Stimulated activated CD8-positive, alpha-beta memory T cell treated with anti-CD3 and anti-CD28 coated beads, Interleukin-7, amount 100 ng/mL, for 1 hour (primary cell): ENCODE measurements at regions not wholly inside any gene's neighbourhood (a gene's known extent, or its start where the extent isn't known, plus 50 kb on each side); places are given as distances from the start of the nearest gene placed in this dataset.

Experiments used
- DNase-seq, 2 donors: peaks; one replicate each; pipeline ENCODE4 v3.0.0-alpha.2; 2020; ENCODE audit warnings: low read depth in 2 of 2

DNA sequence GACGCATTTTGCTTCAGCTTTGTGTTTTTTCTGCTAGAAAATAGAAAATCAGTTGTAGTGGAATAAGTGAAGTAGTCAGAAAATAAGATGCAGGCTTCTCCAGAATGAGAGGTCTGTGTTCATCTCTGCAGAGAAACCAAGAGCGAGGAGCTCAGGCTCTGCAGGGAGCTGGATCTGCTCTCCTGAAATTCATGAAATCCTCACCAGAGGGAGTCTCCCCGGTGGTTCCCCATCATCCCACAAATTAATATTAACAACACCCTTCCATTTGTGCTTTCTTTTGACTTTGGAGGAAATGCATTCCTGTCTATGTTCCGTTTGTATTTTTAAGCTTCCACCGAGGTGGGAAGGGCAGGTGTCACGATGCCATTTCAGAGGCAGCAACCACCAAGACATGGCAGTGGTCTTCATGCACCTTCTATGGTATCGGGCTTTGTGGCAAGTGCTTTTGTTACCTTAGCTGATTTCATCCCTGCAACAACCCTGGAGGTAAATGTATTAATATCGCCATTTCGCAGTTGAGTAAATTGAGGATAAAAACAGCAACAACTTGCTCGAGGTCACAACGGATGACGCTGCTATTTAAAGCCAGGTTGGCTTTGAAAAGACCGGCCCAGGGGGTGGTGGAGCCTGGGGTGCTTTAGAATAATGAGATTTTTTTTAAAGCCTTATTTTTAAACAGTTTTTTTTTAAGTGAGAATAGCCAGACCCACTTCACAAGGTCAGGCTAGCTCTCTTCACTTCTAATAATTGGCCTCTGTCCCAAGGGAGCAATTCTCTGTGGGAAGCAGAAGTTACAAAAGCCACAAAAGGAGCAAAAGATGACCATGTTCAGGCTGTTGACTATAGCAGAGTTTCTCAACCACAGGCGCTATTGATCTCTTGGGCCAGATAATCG is 367.6 kb upstream of the ERCC4 start:
- no peak for DNase-seq

DNA sequence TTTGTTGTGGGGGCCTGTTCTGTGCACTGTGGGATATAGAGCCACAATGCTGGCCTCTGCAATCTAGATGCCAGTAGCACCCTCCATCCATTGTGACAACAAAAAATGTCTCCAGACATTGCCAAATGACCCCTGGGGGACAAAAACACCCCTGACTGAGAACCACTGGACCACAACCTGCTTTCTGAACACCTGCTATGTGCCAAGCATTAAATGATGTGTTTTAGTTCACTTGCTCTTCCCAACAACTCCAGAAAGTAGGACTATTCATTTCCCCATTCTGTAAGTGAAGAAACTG is 367.0 kb upstream of the ERCC4 start:
- DNase-seq: no peak

DNA sequence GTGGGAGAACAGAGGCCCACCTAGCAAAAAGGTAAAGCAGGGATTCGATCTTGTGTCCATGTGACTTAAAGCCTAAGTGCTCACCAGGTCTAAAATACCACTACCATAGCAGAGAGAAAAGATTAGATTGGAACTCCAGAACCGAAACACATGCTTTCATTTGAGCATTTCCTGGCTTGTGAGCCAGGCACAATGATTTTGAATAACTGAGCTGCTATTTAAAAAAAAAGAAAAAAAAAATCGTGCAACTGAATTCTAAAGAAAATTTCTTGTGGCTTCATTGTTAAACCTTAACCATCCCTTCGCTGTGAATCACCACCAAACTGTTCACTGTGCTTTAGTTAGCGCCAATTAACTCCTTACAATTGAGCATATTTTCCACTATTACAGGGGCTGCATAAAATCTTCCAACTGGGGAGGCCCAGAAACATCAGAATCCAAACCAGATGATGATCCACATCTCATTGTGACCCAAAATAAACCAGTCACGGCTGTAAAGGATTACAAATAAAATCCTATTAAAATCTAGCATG is 366.4 kb upstream of the ERCC4 start:
- no peak for DNase-seq

DNA sequence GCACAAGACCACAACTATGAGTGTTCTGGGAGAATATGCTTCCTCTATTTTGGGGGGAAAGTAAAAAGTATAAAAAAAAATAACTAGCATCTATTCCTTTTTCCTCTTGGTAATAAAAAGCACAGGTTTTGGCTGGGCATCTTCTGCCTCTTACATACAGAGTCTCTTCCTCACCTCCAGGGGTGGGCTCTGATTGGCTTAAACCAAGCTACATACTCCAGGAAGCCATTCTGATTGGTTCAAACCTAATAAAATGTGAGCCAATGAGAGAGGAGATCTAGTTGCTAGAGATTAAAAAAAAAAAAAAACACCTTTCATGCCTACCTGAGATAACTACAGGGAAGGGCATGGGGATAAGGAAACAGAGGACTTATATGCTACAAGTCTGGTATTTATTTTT is 365.9 kb upstream of the ERCC4 start:
- no peak for DNase-seq

DNA sequence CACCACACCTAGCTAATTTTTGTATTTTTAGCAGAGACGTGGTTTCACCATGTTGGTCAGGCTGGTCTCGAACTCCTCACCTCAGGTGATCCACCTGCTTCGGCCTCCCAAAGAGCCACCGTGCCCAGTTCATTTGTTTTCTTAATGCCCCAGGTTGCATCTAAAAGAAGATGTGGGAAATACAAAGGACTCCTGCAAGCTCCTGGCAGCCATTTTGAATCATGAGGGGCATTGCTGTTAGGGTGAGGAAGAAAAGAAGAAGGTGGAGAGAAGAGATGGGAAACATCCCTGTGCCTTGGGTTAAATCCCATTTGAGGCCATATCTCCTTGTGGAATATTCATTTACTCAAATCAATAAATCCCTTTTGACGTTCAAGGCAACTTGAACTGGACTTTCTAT is 365.3 kb upstream of the ERCC4 start:
- no peak for DNase-seq

DNA sequence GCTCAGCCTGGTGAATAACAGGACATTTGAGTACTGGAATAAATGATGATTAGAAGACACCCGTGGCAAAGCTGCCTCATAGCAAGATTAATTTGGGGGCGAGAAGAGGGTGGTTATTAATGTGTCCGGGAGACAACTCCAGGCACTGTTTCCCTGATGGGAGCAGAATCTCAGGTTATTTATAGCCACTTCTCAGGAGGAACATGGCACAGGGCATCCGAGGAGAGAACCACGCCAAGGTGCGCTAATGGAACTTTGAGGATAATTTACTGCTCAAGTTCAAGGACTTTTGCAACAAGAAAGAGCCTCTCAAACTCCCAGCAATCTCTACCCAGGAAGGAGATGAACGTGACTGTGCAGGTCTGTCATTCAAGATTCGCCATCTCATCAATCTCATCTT is 362.5 kb upstream of the ERCC4 start:
- DNase-seq: no peak

DNA sequence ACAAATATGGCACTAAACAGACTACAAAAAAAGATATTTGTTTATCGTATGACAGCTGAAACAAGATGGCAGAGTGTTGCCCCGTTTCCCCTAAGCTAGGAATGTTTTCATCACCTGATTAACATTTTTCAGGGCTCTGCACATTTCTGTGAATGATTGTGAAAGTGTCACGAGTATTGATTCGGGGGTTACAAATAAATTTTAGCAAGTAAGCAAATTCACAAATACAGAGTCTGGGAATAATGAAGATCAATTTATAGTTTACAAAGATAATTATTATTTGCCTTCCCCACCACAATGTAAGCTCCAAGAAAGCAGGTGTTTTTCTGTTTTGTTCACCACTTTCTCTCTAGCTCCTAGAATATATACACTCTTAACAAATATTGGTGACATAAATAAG is 361.2 kb upstream of the ERCC4 start:
- no peak for DNase-seq

DNA sequence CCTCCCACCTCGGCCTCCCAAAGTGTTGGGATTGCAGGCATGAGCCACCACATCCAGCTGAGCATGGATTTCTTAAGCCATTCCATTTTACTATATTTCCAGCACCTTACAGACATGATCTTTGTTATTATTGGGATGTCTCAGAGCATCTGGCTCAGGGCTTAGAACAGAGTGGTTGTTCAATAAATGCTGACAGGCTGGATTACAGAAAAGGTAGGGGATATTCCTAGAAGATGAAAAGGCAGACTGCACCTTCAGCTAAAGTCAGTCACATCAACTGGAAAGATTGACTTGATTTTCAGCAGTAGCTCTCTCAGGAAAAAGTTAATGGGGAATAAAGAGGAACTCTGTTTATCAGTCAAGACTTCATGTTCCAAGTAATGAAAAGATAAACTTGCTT is 360.3 kb upstream of the ERCC4 start:
- DNase-seq: no peak

DNA sequence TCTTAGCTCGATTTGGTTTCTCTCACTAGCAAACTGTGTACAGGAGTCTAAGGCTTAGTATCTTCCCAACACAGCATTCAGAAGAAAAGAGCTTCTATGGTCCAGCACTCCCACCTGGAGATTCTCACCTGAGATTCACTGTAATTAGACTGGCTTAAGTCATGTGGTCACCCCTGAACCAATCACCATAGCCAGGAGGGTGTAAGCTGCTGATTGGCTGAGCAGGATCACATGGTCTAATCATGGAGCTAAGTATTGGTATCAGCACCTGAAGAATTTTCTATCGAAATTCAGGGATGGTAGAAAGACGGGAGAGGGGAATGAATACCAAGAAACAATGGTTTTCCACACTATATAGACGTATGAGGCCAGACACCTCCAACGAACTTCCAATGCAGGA is 359.8 kb upstream of the ERCC4 start:
- DNase-seq: no peak

DNA sequence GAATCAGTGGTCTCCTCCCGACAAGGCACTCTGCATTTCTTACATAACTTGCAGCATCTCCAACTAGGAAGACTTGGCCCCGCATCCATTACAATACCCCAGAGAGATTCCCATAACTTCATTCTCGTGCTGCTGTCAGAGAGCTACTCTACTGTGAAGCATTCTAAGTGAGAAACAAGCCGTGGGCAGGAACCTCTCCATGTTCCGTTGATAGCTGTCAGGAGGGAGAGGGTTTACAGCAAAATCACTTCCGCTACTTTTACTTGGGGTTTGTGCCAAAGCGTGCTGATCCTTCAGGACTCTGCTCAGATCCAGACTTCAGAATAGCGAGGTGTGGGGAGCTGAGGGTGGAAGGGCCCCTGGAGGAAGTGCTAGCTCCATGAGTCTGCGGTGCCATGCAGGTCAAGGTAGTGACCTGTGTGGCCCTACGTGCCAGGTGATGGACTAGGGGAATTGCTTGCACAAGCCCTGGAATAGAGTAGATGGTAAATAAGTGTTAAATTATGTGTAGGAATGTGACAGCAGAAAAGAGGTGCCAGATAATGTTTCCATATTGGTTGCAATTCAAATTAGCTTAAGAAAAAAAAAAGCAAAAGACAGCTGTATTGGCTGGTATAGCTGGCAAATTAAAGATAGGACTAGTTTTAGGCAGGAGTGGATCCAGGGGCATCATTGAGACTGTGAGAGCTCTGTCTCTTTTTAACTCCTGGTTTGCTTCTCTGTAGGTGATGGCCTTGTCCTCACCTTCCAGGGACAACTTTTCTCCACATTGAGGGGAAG is 358.5 kb upstream of the ERCC4 start:
- no peak for DNase-seq

DNA sequence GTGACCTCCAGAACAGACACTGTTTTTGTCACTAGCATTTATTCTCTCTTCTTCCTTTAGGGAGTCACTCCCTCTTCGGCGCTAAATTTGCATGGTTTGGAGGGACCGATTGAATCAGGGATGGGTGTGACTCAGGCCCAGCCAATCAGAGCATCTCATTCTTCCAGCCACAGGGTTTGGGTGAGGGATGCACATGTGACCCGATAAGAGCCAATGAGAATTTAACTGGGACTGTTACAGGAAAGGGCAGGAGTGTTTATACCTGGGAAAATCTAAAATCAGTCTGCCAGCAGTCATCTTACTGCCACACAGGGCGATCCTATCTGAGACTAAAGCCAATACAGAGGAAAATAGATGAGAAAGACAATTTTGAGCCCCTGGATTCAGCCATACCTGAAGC is 351.2 kb upstream of the ERCC4 start:
- DNase-seq: no peak

DNA sequence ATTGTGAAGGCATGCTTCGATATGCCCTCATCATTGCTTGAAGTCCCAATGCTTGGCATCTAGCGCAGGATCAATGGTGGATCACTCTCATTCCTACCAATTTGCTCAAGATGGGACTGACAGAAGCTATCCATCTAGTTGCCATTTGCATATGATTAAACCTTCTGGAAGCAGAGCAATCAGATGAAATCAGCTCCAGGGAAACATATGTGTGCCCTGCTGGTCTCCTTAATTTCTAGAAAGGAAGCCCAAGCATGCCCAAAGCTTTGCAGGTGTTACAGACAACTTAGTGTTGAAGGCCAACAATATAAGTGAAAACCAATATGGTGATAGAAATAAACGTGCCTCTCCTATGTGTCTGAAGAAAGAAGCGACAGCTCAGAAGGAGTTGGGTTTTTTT is 350.0 kb upstream of the ERCC4 start:
- no peak for DNase-seq

DNA sequence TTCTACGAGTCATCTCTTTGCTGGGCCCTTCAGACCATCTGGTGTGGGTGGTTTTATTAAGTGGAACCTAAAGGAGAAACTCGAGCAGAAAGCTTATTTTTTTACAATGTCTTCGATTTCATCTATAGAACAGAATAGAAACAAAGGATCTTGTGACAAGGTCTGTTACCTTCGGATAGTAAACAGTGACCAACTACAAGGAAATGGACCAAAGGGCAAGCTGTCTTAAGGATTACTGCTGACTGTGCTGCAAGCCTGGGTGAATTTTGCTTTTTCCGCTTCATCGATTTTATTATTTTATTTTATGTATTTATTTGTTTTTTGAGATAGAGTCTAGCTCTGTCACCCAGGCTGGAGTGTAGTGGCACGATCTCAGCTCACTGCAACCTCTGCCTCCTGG is 348.9 kb upstream of the ERCC4 start:
- no peak for DNase-seq

DNA sequence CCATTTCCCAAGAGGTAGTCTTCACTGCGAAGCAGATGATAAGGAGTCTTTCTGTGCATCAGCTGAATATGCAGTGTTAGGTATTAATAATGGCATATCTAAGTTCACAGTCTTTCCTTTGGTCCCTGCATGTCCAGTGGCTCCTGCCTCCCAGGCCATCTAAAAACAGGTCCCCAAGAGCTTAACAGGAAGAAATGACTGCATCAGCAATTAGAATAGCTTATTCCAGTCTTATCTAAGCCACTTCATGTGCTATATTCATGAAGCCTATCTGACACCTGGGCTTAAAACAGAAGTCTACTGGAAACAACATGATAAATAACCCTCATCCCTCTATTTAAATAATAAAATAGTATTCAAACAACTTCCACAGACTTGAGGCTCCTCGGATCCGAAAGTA is 346.1 kb upstream of the ERCC4 start:
- no peak for DNase-seq

DNA sequence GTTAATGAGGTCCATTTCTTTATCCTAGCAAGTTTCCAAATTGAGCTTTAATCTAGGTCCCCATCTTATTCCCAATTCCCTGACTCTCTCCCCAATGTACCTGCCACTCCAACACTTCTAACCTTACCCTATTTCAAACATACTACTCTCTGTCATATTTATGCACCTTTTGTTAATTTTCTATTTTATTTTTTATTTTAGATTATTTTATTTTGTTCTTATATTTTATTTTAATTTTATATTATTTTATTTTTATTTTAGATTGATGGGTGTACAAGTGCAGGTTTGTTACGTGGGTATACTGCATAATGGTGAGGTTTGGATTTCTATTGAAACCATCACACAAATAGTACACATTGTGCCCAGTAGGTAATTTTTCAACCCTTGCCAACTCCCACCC is 333.9 kb upstream of the ERCC4 start:
- DNase-seq: no peak

DNA sequence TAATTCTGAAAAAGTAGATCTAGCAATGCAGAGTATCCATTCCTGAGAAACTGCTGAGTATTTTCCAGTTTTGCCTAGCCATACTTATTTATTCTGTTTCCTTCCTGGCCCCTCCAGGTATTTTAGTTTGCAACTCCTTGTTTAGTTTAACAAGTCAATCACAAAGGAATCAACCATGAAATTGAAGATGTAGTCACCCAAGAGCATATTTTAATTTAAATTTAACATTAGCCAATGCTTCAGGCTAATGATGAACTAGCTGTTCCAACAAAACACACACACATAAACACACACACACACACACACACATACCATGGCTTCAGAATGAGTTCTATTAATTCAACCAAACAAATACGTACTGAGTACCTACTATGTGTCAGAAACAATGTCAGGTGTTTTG is 332.8 kb upstream of the ERCC4 start:
- DNase-seq: no peak

DNA sequence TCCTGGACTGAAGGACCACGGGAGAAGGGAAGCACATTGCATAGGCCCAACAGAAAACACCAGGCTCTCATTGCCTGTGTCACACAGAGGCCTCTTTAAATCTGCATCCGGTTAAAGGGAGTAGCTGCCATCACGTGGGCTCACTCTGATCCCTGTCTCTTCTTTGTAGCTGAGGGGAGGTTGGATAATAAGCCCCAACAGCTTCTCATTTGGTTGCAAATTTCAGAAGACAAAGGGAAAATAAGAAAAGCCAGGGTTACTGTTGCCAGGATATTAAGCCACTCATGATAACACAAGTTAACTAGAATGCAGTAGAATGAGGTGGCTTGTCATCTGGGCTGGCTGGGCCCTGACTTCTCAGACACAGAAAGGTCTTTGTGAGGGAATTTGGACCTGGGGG is 325.1 kb upstream of the ERCC4 start:
- DNase-seq: no peak

DNA sequence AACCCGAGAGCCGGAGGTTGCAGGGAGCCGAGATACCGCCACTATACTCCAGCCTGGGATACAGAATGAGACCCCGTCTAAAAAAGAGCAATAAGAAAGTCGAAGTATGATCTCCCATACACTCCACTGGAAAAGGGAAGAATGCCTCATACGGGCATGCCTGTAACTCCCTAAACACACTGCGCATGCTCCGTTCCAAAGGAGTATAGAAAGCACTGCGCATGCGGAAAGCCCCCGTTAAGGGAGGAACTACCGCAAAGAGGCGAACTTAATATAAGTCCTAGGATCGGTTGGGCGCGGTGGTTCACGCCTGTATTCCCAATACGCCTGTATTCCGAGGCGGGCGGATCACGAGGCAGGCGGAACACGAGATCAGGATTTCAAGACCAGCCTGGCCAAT is 313.1 kb upstream of the ERCC4 start:
- DNase-seq: no peak

DNA sequence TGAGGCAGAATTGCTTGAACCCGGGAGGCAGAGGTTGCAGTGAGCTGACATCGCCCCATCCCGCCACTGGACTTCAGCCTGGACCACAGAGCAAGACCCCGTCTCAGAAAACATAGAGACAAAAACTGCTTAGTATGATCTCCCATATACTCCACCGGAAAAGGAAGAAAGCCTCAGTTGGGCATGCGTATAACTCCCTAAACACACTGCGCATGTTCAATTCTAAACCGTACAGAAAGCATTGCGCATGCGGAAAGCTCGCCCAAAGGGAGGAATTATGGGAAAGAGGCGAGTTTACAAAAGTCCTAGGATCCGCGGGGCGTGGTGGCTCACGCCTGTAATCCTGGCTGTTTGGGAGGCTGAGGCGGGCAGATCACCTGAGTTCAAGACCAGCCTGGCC is 312.7 kb upstream of the ERCC4 start:
- DNase-seq: no peak

DNA sequence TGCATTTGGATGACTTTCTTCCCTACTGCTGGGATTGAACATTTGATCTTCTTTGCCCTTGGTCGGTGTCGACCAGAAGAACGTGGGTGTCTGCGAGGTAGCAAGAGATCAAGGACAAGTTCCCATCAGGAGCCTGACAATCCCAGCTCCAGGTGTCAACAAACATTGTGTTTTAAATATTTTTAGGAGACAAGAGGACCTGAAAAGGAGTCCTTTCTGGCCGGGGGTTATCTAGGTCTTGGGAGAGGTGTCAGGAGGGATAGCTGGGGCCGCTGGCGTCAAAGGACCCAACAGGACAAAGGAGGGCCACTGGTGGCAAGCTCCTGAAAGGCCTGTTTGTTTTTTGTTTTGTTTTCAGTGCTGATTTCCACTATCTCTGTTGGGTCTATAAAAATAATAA is 308.4 kb upstream of the ERCC4 start:
- no peak for DNase-seq

DNA sequence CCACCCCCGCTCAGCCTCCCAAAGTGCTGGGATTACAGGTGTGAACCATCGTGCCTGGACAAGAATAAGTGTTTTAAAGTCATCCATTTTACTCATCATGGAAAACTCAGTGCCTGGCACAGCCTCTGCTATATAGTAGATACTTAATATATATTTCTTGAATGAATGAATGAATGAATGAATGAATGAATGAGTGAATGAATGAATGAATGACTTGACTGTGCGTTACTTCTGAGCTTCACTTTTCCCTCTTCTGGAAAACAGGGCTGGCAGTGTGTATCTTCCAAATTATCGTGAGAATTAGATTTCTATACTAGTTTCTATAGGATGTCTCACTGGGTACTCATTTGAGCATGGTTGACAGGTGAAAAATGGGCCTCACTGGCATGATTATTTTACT is 307.3 kb upstream of the ERCC4 start:
- no peak for DNase-seq

DNA sequence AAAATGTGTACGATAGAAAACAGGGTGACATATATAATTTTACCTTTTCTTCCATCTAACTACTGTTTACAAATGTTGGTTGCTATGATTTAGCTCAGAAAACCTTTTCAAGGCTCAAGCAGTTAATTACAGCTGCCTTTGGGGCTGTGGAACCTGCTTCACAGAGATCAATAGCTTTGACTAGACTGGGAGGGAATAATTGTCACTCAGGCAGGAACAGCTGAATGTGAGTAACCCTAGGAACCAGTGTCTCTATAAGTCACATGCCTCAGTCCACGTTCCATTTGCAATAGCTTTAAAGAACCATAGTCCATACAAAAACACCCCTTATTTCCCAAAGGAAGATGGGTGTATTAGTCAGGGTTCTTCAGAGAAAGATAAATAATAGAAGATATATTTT is 306.8 kb upstream of the ERCC4 start:
- DNase-seq: no peak

DNA sequence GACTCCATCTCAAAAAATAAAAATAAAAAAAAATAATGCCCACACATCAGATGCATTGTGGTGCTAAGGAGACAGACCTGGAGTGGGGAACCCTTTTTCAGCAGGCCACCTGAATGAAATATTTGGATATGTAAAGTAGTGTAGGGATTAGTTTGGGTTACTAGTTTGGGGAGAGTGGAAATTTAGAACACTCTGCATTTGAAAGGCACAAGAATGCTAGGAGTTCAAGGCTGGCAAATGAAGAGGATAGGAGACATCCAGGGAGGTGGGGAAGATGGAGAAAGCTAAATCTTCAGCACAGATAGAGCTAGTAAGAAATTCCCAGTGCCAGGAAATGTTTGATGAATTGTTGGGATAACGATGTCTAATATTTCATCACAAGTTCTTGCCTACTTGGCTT is 298.3 kb upstream of the ERCC4 start:
- DNase-seq: no peak
